ENCODE measurements at regions not wholly inside any gene's neighbourhood (a gene's known extent, or its start where the extent isn't known, plus 50 kb on each side); places are given as distances from the start of the nearest gene placed in this dataset.

DNA sequence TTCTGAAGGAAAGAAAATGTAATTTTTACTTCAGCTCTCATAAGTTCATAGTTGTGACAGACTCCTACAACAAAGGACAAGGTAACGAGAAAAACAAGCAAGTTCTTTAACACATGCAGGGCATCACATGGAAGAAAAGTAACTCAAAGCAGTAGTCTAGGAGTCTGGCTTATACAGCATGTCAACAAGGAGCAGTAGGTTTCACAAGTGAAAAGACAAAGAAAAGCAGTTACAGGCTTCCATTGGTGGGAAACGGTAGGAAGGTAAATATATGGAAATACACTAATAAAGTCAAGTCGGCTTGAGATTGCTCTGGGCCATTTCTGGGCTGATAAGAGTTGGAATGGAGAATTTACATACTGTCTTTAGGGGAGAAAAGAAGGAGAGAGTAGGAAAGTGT is 228.4 kb upstream of the ZFP42 start:
- Histone ChIP-seq H3K27me3 (ENCODE audit: control insufficient read depth in 2 of 2, insufficient read depth in 2 of 2, low read length in 2 of 2) (no peaks in the 10 kb centered on the region), H3K4me2 (replicated peaks; ENCODE audit: extremely low read depth, low read length, poor library complexity, severe bottlenecking) (no peak overlapping the region), H4K20me1 (ENCODE audit: insufficient read depth, low read length) (no peaks in the 10 kb centered on the region), H2AFZ (ENCODE audit: insufficient read depth, low read depth, low read length, poor library complexity, severe bottlenecking) (no peak overlapping the region), H3K79me2 (ENCODE audit: insufficient read depth, low read length) (no peaks in the 10 kb centered on the region), H3K4me3 (replicated peaks in 1 of 3; ENCODE audit: low read depth in 2 of 3, low read length in 3 of 3) (no peak overlapping the region), H3K9me3 (replicated peaks in 1 of 2; ENCODE audit: control insufficient read depth in 1 of 2, insufficient read depth in 1 of 2, low read length in 2 of 2) (peaks cover 14 to 31% of the 10 kb centered on the region in 2 donors), H3K4me1 (ENCODE audit: control insufficient read depth in 1 of 2, insufficient read depth in 2 of 2, low read length in 2 of 2) (no peaks in the 10 kb centered on the region), H3K27ac (ENCODE audit: low read depth in 1 of 2, low read length in 2 of 2) (no peak overlapping the region), H3K9ac (ENCODE audit: insufficient read depth, low read length, poor library complexity, severe bottlenecking) (no peak overlapping the region), H3K36me3 (replicated peaks in 1 of 2; ENCODE audit: control insufficient read depth in 1 of 2, insufficient read depth in 2 of 2, low read length in 2 of 2) (no peaks in the 10 kb centered on the region)
- H3K4me1 Mint-ChIP-seq = no peaks in the 10 kb centered on the region
- H3K36me3 Mint-ChIP-seq = no peaks in the 10 kb centered on the region
- H3K4me3 Mint-ChIP-seq = no peak overlapping the region
- WGBS (ENCODE audit: insufficient coverage) = no CpG with 5 or more reads among the region's 3 CpGs
- H3K27ac Mint-ChIP-seq = no peak overlapping the region
- intact Hi-C loops (cut with micrococcal nuclease) = no loop called here
- TF ChIP-seq, protein P1, sequence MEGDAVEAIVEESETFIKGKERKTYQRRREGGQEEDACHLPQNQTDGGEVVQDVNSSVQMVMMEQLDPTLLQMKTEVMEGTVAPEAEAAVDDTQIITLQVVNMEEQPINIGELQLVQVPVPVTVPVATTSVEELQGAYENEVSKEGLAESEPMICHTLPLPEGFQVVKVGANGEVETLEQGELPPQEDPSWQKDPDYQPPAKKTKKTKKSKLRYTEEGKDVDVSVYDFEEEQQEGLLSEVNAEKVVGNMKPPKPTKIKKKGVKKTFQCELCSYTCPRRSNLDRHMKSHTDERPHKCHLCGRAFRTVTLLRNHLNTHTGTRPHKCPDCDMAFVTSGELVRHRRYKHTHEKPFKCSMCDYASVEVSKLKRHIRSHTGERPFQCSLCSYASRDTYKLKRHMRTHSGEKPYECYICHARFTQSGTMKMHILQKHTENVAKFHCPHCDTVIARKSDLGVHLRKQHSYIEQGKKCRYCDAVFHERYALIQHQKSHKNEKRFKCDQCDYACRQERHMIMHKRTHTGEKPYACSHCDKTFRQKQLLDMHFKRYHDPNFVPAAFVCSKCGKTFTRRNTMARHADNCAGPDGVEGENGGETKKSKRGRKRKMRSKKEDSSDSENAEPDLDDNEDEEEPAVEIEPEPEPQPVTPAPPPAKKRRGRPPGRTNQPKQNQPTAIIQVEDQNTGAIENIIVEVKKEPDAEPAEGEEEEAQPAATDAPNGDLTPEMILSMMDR (IDR thresholded peaks at IDR 0.05) = no peak
- no peak for DNase-seq
- H3K27me3 Mint-ChIP-seq (ENCODE audit: low read depth in 3 of 3) = no peaks in the 10 kb centered on the region
- H3K9me3 Mint-ChIP-seq = peaks cover 4 to 21% (median 12%) of the 10 kb centered on the region in 7 donors

DNA sequence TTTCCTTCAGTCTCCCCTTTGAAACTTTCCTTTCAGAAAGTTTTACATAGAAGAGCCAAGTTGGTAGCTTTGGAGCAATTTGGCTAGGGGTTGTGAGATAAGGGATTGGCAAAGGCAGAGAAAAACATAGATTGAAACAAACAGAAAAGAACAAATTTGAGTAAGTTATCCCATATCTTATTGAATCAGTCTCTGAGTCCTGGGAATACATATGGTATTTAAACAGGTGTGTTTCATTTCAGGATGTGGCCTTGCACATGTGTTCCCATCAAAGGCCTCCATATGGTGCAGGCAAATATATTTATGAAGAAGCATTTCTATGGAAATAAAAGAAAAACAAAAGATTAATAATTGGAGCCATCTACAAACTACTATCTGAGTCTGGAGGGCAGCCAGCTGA is 227.9 kb upstream of the ZFP42 start:
- H3K9me3 ChIP-seq (replicated peaks in 1 of 2; ENCODE audit: control insufficient read depth in 1 of 2, insufficient read depth in 1 of 2, low read length in 2 of 2) = peaks cover 14 to 31% of the 10 kb centered on the region in 2 donors
- no peaks in the 10 kb centered on the region for H3K27me3 ChIP-seq (ENCODE audit: control insufficient read depth in 2 of 2, insufficient read depth in 2 of 2, low read length in 2 of 2)
- H3K27ac Mint-ChIP-seq = no peak overlapping the region
- no peak for DNase-seq
- H3K4me1 Mint-ChIP-seq = no peaks in the 10 kb centered on the region
- H3K4me1 ChIP-seq (ENCODE audit: control insufficient read depth in 1 of 2, insufficient read depth in 2 of 2, low read length in 2 of 2) = no peaks in the 10 kb centered on the region
- peaks cover 4 to 21% (median 12%) of the 10 kb centered on the region in 7 donors for H3K9me3 Mint-ChIP-seq
- no peaks in the 10 kb centered on the region for H3K27me3 Mint-ChIP-seq (ENCODE audit: low read depth in 3 of 3)
- no peak overlapping the region for H3K4me2 ChIP-seq (replicated peaks; ENCODE audit: extremely low read depth, low read length, poor library complexity, severe bottlenecking)
- H3K4me3 ChIP-seq (replicated peaks in 1 of 3; ENCODE audit: low read depth in 2 of 3, low read length in 3 of 3) = no peak overlapping the region
- no peaks in the 10 kb centered on the region for H4K20me1 ChIP-seq (ENCODE audit: insufficient read depth, low read length)
- intact Hi-C loops (cut with micrococcal nuclease) = no loop called here
- no peak overlapping the region for H3K9ac ChIP-seq (ENCODE audit: insufficient read depth, low read length, poor library complexity, severe bottlenecking)
- no peaks in the 10 kb centered on the region for H3K79me2 ChIP-seq (ENCODE audit: insufficient read depth, low read length)
- H3K36me3 ChIP-seq (replicated peaks in 1 of 2; ENCODE audit: control insufficient read depth in 1 of 2, insufficient read depth in 2 of 2, low read length in 2 of 2) = no peaks in the 10 kb centered on the region
- TF ChIP-seq, protein P1 (IDR thresholded peaks at IDR 0.05) = no peak
- H3K36me3 Mint-ChIP-seq = no peaks in the 10 kb centered on the region
- no peak overlapping the region for H3K27ac ChIP-seq (ENCODE audit: low read depth in 1 of 2, low read length in 2 of 2)
- H3K4me3 Mint-ChIP-seq = no peak overlapping the region
- no peak overlapping the region for H2AFZ ChIP-seq (ENCODE audit: insufficient read depth, low read depth, low read length, poor library complexity, severe bottlenecking)
